ENCODE measurements at regions not wholly inside any gene's neighbourhood (a gene's known extent, or its start where the extent isn't known, plus 50 kb on each side); places are given as distances from the start of the nearest gene placed in this dataset.

GRCh38 chr17:77301694-77302266 lies 161.0 kb downstream of the SEC14L1 start:
- H3K4me3 ChIP-seq = no peak overlapping the region
- intact Hi-C loops (cut with DNase I; ENCODE audit: low total_unique reads) = no loop called here
- DNase-seq = no peak
- H3K4me1 ChIP-seq = no peaks in the 10 kb centered on the region
- no peak overlapping the region for H3K27ac ChIP-seq
- H3K27me3 ChIP-seq = no peaks in the 10 kb centered on the region
- TF ChIP-seq CTCF (IDR thresholded peaks at IDR 0.05) (no peak), POLR2A (IDR thresholded peaks at IDR 0.05) (no peak)
- no peaks in the 10 kb centered on the region for H3K36me3 ChIP-seq
- H3K9me3 ChIP-seq = peaks cover 0 to 5% of the 10 kb centered on the region in 2 donors

GRCh38 chr17:77302682-77303081 lies 161.9 kb downstream of the SEC14L1 start:
- no peak for DNase-seq
- Histone ChIP-seq H3K36me3 (no peaks in the 10 kb centered on the region), H3K9me3 (peaks cover 0 to 5% of the 10 kb centered on the region in 2 donors), H3K4me3 (no peak overlapping the region), H3K27ac (no peak overlapping the region), H3K27me3 (no peaks in the 10 kb centered on the region), H3K4me1 (no peaks in the 10 kb centered on the region)
- intact Hi-C loops (cut with DNase I; ENCODE audit: low total_unique reads) = no loop called here
- no peak for TF ChIP-seq POLR2A (IDR thresholded peaks at IDR 0.05)
- TF ChIP-seq CTCF (IDR thresholded peaks at IDR 0.05) = no peak

- no peak for DNase-seq
- Histone ChIP-seq H3K27ac (no peak overlapping the region), H3K36me3 (no peaks in the 10 kb centered on the region), H3K4me1 (no peaks in the 10 kb centered on the region), H3K9me3 (peaks cover 0 to 4% of the 10 kb centered on the region in 2 donors), H3K4me3 (no peak overlapping the region), H3K27me3 (no peaks in the 10 kb centered on the region)
- TF ChIP-seq POLR2A (IDR thresholded peaks at IDR 0.05) = no peak
- intact Hi-C loops (cut with DNase I; ENCODE audit: low total_unique reads) = no loop called here
Observed at GRCh38 chr17:77303620-77304019, 162.9 kb downstream of the SEC14L1 start.

GRCh38 chr17:77304051-77304745 lies 163.4 kb downstream of the SEC14L1 start:
- H3K4me1 ChIP-seq = no peaks in the 10 kb centered on the region
- H3K36me3 ChIP-seq = no peaks in the 10 kb centered on the region
- no peak for DNase-seq
- no peak overlapping the region for H3K4me3 ChIP-seq
- no peaks in the 10 kb centered on the region for H3K9me3 ChIP-seq
- no peaks in the 10 kb centered on the region for H3K27me3 ChIP-seq
- no peak for TF ChIP-seq CTCF (IDR thresholded peaks at IDR 0.05)
- no peak for TF ChIP-seq POLR2A (IDR thresholded peaks at IDR 0.05)
- H3K27ac ChIP-seq = no peak overlapping the region
- intact Hi-C loops (cut with DNase I; ENCODE audit: low total_unique reads) = no loop called here

- TF ChIP-seq POLR2A (IDR thresholded peaks at IDR 0.05) = no peak
- no peak for TF ChIP-seq CTCF (IDR thresholded peaks at IDR 0.05)
- intact Hi-C loops (cut with DNase I; ENCODE audit: low total_unique reads) = no loop called here
- no peaks in the 10 kb centered on the region for H3K9me3 ChIP-seq
- no peak overlapping the region for H3K27ac ChIP-seq
- H3K4me3 ChIP-seq = no peak overlapping the region
- no peaks in the 10 kb centered on the region for H3K27me3 ChIP-seq
- H3K4me1 ChIP-seq = no peaks in the 10 kb centered on the region
- no peak for DNase-seq
- no peaks in the 10 kb centered on the region for H3K36me3 ChIP-seq
Observed at GRCh38 chr17:77304746-77305473, 164.1 kb downstream of the SEC14L1 start.
